ENCODE measurements at regions not wholly inside any gene's neighbourhood (a gene's known extent, or its start where the extent isn't known, plus 50 kb on each side); places are given as distances from the start of the nearest gene placed in this dataset.

DNA sequence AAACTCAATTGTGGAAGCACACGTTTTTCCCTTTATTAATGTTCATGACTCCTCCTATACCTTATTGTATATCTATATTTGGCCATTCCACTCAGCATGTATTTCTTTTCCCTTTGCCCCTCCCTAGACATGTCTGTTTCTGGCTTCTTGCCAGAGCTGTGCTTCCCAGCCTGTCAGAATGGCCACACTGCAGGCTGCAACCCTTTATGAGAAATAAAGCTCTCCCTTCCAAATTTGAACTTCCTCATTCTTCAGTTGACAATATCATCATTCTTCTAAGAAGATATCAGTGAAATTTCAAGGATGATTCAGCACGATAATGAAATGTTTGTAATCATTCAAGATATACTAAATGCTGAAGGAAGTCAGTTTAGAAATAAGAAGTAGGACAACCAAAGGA is 107.6 kb upstream of the PRSS3 start (continued):
- TF ChIP-seq, protein P1, sequence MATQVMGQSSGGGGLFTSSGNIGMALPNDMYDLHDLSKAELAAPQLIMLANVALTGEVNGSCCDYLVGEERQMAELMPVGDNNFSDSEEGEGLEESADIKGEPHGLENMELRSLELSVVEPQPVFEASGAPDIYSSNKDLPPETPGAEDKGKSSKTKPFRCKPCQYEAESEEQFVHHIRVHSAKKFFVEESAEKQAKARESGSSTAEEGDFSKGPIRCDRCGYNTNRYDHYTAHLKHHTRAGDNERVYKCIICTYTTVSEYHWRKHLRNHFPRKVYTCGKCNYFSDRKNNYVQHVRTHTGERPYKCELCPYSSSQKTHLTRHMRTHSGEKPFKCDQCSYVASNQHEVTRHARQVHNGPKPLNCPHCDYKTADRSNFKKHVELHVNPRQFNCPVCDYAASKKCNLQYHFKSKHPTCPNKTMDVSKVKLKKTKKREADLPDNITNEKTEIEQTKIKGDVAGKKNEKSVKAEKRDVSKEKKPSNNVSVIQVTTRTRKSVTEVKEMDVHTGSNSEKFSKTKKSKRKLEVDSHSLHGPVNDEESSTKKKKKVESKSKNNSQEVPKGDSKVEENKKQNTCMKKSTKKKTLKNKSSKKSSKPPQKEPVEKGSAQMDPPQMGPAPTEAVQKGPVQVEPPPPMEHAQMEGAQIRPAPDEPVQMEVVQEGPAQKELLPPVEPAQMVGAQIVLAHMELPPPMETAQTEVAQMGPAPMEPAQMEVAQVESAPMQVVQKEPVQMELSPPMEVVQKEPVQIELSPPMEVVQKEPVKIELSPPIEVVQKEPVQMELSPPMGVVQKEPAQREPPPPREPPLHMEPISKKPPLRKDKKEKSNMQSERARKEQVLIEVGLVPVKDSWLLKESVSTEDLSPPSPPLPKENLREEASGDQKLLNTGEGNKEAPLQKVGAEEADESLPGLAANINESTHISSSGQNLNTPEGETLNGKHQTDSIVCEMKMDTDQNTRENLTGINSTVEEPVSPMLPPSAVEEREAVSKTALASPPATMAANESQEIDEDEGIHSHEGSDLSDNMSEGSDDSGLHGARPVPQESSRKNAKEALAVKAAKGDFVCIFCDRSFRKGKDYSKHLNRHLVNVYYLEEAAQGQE (IDR thresholded peaks at IDR 0.05; ENCODE audit: unreplicated experiment), result no peak
- no peak for TF ChIP-seq CREB1 (CRISPR knock-in tag; IDR thresholded peaks at IDR 0.05; ENCODE audit: low read depth)

- ATAC-seq, result no peak
- Histone ChIP-seq H2AFZ (no peak overlapping the region), H3K4me2 (no peak overlapping the region), H3K9me2 (ENCODE audit: insufficient read depth) (no peaks in the 10 kb centered on the region), H3K4me1 (ENCODE audit: insufficient read depth) (no peaks in the 10 kb centered on the region), H3K79me2 (replicated peaks; ENCODE audit: insufficient read depth) (no peaks in the 10 kb centered on the region), H4K20me1 (replicated peaks; ENCODE audit: insufficient read depth) (no peaks in the 10 kb centered on the region), H3K4me3 (no peak overlapping the region), H3K27me3 (ENCODE audit: insufficient read depth) (no peaks in the 10 kb centered on the region; the same call in 1 of the 2 replicates), H3K27ac (ENCODE audit: low read depth) (no peak overlapping the region), H3K36me3 (ENCODE audit: insufficient read depth) (no peaks in the 10 kb centered on the region), H3F3A (replicated peaks; ENCODE audit: low read depth) (no peaks in the 10 kb centered on the region)
- Mint-ChIP-seq H3K4me3 (no peak overlapping the region), H3K9me3 (no peaks in the 10 kb centered on the region), H3K36me3 (ENCODE audit: low read depth) (no peaks in the 10 kb centered on the region), H3K4me1 (no peaks in the 10 kb centered on the region), H3K27ac (no peak overlapping the region), H3K27me3 (ENCODE audit: insufficient read depth, low read depth, poor library complexity) (no peaks in the 10 kb centered on the region)
- DNase-seq (ENCODE audit: low spot score), result no peak
- TF ChIP-seq NANOG (IDR thresholded peaks at IDR 0.05; ENCODE audit: borderline replicate concordance) (no peak), ZNF331 (CRISPR knock-in tag; IDR thresholded peaks at IDR 0.05; ENCODE audit: low read depth) (no peak), EZH2 (IDR thresholded peaks at IDR 0.05; ENCODE audit: low read depth, unreplicated experiment) (no peak), JUNB (IDR thresholded peaks at IDR 0.05; ENCODE audit: unreplicated experiment) (no peak), POLR2AphosphoS5 (IDR thresholded peaks at IDR 0.05; ENCODE audit: low read depth) (no peak), STAT1 (IDR thresholded peaks at IDR 0.05; ENCODE audit: unreplicated experiment) (no peak), CREB1 (CRISPR knock-in tag; IDR thresholded peaks at IDR 0.05; ENCODE audit: low read depth) (no peak)
- TF ChIP-seq, protein P2, sequence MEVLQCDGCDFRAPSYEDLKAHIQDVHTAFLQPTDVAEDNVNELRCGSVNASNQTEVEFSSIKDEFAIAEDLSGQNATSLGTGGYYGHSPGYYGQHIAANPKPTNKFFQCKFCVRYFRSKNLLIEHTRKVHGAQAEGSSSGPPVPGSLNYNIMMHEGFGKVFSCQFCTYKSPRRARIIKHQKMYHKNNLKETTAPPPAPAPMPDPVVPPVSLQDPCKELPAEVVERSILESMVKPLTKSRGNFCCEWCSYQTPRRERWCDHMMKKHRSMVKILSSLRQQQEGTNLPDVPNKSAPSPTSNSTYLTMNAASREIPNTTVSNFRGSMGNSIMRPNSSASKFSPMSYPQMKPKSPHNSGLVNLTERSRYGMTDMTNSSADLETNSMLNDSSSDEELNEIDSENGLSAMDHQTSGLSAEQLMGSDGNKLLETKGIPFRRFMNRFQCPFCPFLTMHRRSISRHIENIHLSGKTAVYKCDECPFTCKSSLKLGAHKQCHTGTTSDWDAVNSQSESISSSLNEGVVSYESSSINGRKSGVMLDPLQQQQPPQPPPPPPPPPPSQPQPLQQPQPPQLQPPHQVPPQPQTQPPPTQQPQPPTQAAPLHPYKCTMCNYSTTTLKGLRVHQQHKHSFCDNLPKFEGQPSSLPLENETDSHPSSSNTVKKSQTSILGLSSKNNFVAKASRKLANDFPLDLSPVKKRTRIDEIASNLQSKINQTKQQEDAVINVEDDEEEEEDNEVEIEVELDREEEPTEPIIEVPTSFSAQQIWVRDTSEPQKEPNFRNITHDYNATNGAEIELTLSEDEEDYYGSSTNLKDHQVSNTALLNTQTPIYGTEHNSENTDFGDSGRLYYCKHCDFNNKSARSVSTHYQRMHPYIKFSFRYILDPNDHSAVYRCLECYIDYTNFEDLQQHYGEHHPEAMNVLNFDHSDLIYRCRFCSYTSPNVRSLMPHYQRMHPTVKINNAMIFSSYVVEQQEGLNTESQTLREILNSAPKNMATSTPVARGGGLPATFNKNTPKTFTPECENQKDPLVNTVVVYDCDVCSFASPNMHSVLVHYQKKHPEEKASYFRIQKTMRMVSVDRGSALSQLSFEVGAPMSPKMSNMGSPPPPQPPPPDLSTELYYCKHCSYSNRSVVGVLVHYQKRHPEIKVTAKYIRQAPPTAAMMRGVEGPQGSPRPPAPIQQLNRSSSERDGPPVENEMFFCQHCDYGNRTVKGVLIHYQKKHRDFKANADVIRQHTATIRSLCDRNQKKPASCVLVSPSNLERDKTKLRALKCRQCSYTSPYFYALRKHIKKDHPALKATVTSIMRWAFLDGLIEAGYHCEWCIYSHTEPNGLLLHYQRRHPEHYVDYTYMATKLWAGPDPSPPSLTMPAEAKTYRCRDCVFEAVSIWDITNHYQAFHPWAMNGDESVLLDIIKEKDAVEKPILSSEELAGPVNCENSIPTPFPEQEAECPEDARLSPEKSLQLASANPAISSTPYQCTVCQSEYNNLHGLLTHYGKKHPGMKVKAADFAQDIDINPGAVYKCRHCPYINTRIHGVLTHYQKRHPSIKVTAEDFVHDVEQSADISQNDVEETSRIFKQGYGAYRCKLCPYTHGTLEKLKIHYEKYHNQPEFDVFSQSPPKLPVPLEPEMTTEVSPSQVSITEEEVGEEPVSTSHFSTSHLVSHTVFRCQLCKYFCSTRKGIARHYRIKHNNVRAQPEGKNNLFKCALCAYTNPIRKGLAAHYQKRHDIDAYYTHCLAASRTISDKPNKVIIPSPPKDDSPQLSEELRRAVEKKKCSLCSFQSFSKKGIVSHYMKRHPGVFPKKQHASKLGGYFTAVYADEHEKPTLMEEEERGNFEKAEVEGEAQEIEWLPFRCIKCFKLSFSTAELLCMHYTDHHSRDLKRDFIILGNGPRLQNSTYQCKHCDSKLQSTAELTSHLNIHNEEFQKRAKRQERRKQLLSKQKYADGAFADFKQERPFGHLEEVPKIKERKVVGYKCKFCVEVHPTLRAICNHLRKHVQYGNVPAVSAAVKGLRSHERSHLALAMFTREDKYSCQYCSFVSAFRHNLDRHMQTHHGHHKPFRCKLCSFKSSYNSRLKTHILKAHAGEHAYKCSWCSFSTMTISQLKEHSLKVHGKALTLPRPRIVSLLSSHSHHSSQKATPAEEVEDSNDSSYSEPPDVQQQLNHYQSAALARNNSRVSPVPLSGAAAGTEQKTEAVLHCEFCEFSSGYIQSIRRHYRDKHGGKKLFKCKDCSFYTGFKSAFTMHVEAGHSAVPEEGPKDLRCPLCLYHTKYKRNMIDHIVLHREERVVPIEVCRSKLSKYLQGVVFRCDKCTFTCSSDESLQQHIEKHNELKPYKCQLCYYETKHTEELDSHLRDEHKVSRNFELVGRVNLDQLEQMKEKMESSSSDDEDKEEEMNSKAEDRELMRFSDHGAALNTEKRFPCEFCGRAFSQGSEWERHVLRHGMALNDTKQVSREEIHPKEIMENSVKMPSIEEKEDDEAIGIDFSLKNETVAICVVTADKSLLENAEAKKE (CRISPR knock-in tag; IDR thresholded peaks at IDR 0.05), result no peak
- TF ChIP-seq, protein P3, sequence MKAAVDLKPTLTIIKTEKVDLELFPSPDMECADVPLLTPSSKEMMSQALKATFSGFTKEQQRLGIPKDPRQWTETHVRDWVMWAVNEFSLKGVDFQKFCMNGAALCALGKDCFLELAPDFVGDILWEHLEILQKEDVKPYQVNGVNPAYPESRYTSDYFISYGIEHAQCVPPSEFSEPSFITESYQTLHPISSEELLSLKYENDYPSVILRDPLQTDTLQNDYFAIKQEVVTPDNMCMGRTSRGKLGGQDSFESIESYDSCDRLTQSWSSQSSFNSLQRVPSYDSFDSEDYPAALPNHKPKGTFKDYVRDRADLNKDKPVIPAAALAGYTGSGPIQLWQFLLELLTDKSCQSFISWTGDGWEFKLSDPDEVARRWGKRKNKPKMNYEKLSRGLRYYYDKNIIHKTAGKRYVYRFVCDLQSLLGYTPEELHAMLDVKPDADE (IDR thresholded peaks at IDR 0.05), result no peak
- TF ChIP-seq, protein P1 (IDR thresholded peaks at IDR 0.05; ENCODE audit: unreplicated experiment), result no peak
Measured at GRCh38 chr9:33690143-33690933, 105.0 kb upstream of the PRSS3 start.

Data from GM23338 (cell line).